HG03045 (cell line): ENCODE measurements at regions not wholly inside any gene's neighbourhood (a gene's known extent, or its start where the extent isn't known, plus 50 kb on each side); places are given as distances from the start of the nearest gene placed in this dataset.

ENCODE experiments used
- ATAC-seq: cut with Tn5 transposase; IDR thresholded peaks from one replicate; pipeline ENCODE4 v1.9.1; 2021; ENCODE audit warnings: mild to moderate bottlenecking, moderate library complexity; ENCODE audit not compliant: unreplicated experiment

DNA sequence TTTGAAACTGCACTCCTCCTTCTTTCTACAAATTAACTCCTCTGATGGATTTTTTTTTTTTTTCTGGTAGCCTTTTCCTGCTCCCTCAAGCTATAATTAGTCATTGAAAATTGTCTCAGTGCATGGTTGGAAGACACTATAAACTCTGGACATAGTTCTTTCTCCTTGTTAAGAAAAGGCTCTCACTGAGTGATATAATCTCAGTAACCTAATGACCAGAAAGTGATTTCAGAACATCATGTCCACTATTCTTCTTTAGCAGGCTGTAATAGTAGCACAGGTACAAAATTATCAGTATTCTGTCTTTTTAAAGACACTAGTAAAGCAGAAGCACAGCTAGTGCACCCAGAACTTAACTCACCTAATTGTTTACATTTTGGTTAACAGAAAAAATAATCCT is 752.6 kb upstream of the PHF14 start:
- ATAC-seq, result no peak

DNA sequence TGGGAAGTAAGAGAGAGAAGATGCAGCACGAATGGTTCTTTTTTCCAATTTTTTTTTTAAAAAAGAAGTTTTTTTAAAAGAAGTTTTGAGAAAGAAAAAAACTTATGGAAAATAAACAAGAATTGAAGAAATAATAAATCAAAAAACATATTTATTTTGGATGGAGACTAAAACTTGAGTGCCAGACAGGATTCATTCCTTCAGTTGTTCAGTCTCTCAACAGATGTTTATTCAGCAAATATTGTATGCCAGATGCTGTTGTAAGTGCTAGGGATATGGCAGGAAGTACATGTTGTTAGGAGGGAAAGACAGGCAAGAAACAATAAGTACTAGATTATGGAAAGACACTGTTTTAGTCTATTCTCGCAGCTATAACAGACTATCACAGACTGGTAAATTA is 750.7 kb upstream of the PHF14 start:
- ATAC-seq, result no peak

DNA sequence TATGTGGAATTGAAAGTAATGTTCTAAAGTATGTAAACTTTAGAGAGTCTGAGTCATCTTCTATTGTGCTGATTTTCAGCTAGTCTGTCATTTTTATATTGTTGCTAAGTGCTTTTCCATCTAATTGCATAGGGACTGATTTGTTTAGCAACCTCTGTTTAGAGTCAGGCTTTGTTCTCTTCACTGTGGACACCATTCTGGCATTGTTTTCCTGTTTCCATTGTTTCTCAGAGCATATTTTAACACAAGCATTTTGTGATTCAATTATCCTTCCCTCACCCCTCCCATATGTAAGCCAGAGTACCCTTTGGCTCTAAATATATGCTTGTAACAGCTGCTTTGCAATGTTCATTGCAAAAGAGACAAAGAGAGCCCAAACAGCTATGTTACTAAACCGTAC is 748.4 kb upstream of the PHF14 start:
- no peak for ATAC-seq

GRCh38 chr7:10237306-10237705 is 736.4 kb upstream of the PHF14 start:
- ATAC-seq, result no peak

DNA sequence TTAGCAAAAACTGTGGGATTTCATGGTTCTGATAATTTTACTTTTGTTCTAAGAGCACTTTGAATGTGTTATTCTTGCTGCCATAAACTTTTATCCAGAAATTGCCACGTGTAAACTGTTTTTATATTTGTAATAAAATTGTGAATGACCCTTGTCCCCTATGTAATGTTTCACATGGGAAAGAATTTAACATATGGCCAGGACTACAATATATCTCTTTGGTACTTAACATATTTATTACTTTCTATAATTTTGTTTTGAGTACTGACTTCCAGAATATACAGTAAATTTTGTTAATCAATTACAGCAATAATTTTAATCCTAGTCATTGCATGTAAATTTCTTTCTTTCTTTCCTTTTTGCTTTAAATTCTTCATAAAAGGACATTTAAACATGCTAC is 735.0 kb upstream of the PHF14 start:
- ATAC-seq, result no peak

GRCh38 chr7:10239695-10240345 is 733.9 kb upstream of the PHF14 start:
- no peak for ATAC-seq

- ATAC-seq, result no peak
Measured at GRCh38 chr7:10245406-10245805, 728.3 kb upstream of the PHF14 start.

DNA sequence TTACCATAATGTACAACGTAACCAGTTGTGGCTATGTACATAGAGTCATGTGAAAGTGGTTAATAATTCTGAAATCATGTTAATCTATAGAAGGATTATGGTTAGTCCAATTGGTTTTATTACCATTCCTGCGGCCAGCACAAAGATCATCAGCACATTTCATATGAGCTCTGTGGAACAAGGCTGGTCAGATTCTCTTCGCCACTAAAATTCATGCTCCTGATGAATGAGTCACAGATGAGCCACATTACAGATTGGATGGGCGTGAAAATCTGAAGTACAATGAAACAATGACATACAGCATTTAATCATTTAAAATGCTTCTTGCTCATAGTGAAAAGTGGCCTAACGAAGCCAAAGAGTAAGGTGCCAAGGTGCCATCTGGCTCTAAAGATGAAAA is 716.2 kb upstream of the PHF14 start:
- no peak for ATAC-seq

- ATAC-seq, result no peak
Measured at GRCh38 chr7:10266976-10267375, 706.7 kb upstream of the PHF14 start.

DNA sequence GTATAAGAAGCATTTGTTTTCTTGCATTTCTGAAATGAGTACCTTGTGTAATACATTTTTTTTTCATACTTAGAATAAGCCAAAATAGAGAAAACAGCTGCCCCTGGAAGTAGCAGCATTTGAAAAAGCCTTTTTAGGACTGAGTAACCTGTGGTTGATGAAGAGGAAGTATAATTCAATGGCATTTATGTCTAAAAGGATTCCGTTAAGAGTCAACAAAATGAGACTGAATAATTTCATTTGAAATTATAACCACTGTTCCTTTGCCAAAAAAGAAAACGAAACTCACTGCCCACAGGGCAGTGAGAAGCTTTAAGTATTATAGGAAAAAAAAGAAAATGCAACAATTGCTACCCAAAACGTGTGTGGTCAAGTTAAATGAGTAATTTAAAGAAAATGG is 705.6 kb upstream of the PHF14 start:
- ATAC-seq, result no peak

DNA sequence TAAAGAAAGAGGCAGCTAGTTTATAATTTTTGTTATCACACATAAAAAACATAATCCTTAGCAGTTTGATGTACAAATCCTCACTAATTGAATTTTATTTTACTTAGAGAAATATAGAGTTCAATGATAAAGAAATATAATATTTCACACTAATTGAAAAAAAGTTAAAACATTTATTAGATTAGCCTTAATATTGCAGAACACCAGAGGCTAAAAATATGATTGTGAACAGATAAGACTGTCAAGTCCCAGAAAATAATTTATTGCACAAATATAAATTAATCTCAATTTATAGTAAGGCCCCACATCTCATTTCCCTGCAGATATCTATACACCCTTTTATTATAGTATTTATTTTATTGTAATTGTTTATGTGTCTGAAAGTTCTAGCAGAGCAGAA is 690.8 kb upstream of the PHF14 start:
- ATAC-seq, result no peak

DNA sequence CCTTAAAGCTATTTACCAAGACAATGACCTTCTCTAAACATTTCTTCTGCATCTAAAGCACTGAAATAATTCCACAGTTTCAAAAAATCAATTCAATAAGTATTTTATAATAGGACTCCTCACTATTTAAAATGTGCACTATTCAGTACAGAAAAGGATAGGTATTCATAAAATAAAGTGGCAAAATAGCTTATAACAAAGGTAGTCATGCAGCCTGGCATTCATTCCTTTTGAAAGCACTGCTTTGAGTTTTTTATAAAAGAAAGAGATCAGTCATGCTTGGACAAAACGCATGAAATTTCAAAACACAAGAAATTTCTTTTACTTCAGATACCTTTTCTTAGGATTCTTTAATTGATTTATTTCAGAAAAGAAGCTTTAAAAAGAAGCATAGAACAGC is 689.7 kb upstream of the PHF14 start:
- ATAC-seq, result no peak

GRCh38 chr7:10299384-10299783 is 674.3 kb upstream of the PHF14 start:
- no peak for ATAC-seq

GRCh38 chr7:10300577-10300976 is 673.1 kb upstream of the PHF14 start:
- no peak for ATAC-seq

GRCh38 chr7:10308276-10308675 is 665.4 kb upstream of the PHF14 start:
- no peak for ATAC-seq

GRCh38 chr7:10312942-10313341 is 660.7 kb upstream of the PHF14 start:
- no peak for ATAC-seq

- ATAC-seq, result no peak
Measured at GRCh38 chr7:10315881-10316280, 657.8 kb upstream of the PHF14 start.

DNA sequence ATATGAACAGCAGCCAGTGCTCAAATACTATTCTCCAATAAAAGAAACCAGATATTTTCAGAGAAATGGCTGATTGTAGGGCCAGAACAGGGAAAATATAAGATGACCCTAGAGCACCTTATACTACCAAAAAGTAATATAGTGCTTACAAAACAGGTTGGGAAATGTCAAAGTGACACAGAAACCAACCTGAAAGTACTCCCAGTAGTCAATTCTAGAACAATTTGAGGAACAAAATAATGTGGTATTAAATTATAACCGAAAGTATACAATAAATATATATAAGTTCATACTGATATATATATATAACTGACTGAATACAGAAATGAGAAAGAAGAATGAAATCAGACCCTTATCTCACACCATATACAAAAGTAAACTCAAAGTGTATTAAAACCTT is 657.2 kb upstream of the PHF14 start:
- ATAC-seq, result no peak

GRCh38 chr7:10325395-10325794 is 648.3 kb upstream of the PHF14 start:
- ATAC-seq, result no peak

DNA sequence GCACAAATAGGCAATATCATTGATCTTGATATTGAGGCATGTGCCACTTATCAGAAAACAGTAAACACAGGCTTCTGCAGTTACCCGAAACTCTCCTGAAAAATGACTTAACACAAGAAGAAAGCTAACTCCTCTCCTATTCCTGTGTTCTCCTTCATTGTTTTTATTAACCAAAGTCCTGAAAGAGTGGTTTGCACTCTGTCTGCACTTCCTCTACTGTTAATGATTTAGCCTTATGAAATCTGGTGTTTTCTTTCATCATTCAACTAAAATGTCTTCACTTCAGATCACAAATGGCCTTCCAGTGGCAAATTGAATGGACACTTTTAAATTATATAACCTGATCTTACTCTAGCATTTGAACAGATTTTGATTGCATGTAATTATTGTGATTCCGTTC is 630.6 kb upstream of the PHF14 start:
- ATAC-seq, result no peak

DNA sequence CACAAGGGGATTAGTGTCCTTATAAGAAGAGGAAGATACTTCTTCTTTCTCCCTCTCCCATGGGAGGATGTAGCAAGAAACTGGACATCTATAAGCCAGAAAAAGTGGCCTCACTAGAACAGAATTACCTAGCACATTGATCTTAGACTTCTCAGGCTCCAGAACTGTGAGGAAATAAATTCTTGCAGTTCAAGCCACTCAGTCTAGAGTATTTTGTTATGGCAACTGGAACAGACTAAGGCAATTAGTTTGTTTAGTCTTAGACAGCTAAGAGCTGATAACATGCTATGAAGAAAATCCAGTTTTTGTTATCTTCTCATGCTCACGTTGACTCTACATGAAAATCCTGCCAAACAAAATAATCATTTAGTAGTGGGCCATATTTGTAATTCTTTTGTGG is 627.6 kb upstream of the PHF14 start:
- ATAC-seq, result no peak

GRCh38 chr7:10355816-10356215 is 617.9 kb upstream of the PHF14 start:
- ATAC-seq, result no peak

GRCh38 chr7:10360050-10360449 is 613.6 kb upstream of the PHF14 start:
- ATAC-seq, result no peak

GRCh38 chr7:10401793-10402192 is 571.9 kb upstream of the PHF14 start:
- ATAC-seq, result no peak
